AG10803 (cell line): ENCODE measurements at regions not wholly inside any gene's neighbourhood (a gene's known extent, or its start where the extent isn't known, plus 50 kb on each side); places are given as distances from the start of the nearest gene placed in this dataset.
A peak's percentile ranks its signal among the peaks of the same experiment; 100 is the strongest.

Source experiments
- DNase-seq: peaks from one replicate; pipeline ENCODE4 v3.0.0; 2010; ENCODE audit warnings: low read depth
- H3K4me3 ChIP-seq: 2 replicates; pipeline ENCODE4 v1.5.1; 2011; ENCODE audit warnings: mild to moderate bottlenecking, low read length, control low read depth
- CTCF ChIP-seq: conservative IDR thresholded peaks from 2 replicates; pipeline ENCODE4 v1.5.1; 2011; ENCODE audit warnings: mild to moderate bottlenecking, low read length, control low read depth, inconsistent platforms

GRCh38 chr17:71935341-71935740 lies 185.5 kb upstream of the SOX9 start:
- DNase-seq = no peak
- no peak for TF ChIP-seq CTCF
- H3K4me3 ChIP-seq = no peak overlapping the region

DNA sequence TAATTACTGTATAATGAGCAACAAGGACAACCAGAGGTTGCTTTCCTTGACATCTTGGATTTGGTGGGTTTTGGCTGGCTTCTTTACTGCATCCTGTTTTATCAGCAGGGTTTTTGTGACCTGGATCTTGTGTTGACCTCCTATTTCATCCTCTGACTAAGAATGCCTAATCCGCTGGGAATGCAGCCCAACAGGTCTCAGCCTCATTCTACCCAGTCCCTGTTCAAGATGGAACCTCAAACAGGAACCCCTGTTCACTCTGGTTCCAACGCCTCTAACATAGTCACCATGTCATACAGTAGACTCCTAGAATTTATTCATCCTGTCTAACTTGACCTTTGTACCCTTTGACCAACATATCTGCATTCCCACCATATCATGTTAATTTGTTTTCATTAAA lies 183.8 kb upstream of the SOX9 start:
- no peak overlapping the region for H3K4me3 ChIP-seq
- TF ChIP-seq CTCF = no peak
- DNase-seq = no peak

GRCh38 chr17:71937914-71938313 lies 182.9 kb upstream of the SOX9 start:
- H3K4me3 ChIP-seq = no peak overlapping the region
- DNase-seq = peak; percentile 57
- TF ChIP-seq CTCF = no peak

- DNase-seq = peak; percentile 24
- TF ChIP-seq CTCF = no peak
Observed at GRCh38 chr17:71938340-71939010, 182.3 kb upstream of the SOX9 start.

DNA sequence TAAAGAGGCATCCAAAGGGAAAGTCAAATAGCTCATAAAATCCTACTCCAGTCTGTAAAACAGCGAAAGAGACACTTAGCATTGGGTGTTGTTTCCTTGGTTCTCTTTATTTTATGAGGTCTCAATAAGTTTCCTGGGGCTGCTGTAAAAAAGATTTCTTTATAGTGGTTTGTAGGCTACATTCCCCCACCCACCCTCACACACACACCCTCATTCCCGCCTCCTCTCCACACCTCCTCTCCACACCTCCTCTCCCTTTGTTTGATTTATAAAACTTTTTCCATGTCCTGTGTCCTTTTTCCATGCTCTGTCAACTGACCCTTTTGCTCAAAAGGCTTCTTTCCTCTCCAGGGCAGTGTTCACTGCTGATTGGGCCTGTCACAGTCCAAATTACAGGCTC lies 178.9 kb upstream of the SOX9 start:
- no peak overlapping the region for H3K4me3 ChIP-seq
- no peak for DNase-seq
- TF ChIP-seq CTCF = no peak

More at GRCh38 chr17:71938340-71939010, 182.3 kb upstream of the SOX9 start:
- no peak overlapping the region for H3K4me3 ChIP-seq

GRCh38 chr17:71942626-71943025 lies 178.2 kb upstream of the SOX9 start:
- DNase-seq = no peak
- no peak for TF ChIP-seq CTCF
- no peak overlapping the region for H3K4me3 ChIP-seq

DNA sequence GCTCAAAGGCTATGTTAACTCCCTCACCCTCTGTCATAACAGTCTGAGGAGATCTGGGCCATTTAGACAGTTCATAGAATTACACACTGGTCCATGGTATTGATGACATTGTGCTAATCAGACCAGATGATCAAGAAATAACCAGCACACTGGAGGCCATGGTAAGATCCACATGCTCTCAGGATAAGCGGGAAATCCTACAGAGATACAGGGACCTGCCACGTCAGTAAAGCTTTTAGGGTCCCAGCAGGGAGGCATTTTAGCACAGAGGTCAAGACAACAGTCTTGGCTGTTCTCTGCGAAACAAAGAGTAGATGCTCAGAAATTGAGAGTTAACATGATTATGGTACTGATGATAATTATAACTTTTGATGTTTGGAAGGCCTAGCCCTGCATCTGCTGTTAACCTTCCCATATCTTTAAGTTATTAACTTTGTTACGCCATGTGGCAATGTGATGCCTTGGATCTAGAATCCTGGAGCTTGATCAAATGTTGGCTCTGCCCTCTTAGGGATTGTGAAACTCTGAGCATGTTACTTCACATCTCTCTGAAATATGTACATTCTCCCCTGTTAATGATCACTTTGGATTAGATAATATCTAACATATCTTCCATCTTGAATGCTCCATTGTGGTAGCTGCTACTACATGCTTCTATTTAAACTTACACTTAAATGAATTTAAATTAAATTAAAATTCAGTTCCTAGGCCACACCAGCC lies 172.0 kb upstream of the SOX9 start:
- DNase-seq = peak; percentile 23
- TF ChIP-seq CTCF = no peak
- no peak overlapping the region for H3K4me3 ChIP-seq
